Thyroid gland (tissue), 4 donors: ENCODE measurements at regions not wholly inside any gene's neighbourhood (a gene's known extent, or its start where the extent isn't known, plus 50 kb on each side); places are given as distances from the start of the nearest gene placed in this dataset.

ENCODE experiments used
- CTCF ChIP-seq, 6 experiments: fragments of 200-600 bp in 3 of 6; fragments of 450-650 bp in 3 of 6; sonication (generic) in 3 of 6; IDR thresholded peaks; one replicate each; pipeline ENCODE4 v1.5.1; 2016 to 2019; ENCODE audit warnings: antibody characterized with exemption in 6 of 6, mild to moderate bottlenecking in 2 of 6, inconsistent platforms in 1 of 6, moderate library complexity in 1 of 6
- POLR2A ChIP-seq, 2 donors: fragments of 450-650 bp; IDR thresholded peaks; one replicate each; pipeline ENCODE4 v1.6.1; 2017; ENCODE audit warnings: antibody characterized with exemption in 2 of 2, mild to moderate bottlenecking in 2 of 2, moderate library complexity in 1 of 2

DNA sequence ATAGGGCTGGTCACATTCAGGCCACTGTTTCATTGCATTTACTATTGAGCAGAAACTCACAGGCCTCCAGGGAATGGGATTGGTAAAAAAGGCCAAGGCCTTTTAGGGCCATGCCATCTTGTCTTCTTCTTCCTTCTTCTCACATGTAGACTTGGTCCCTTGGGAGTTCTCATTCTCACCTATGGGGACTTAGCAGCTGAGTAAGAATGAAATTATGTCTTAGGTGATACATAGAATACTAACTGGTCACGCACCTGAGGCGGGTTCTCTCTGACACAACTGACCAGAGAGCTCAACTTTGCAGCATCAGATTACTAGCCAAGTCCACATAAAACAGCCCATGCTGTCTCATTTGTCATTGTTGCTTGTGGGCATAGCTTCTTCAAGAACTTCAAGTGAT lies 641.8 kb downstream of the EFNA5 start:
- no peak for TF ChIP-seq CTCF (IDR thresholded peaks at IDR 0.05)
- TF ChIP-seq POLR2A (IDR thresholded peaks at IDR 0.05), result no peak
